ENCODE measurements at regions not wholly inside any gene's neighbourhood (a gene's known extent, or its start where the extent isn't known, plus 50 kb on each side); places are given as distances from the start of the nearest gene placed in this dataset.

- intact Hi-C loops (cut with micrococcal nuclease; ENCODE audit: unreplicated experiment) = no loop called here
- no TSS peak for BruUV-seq (replicated peaks)
- Histone ChIP-seq H3K4me1 (ENCODE audit: insufficient read depth, low read length, poor library complexity, severe bottlenecking) (peaks cover 12% of the 10 kb centered on the region), H3K27ac (ENCODE audit: low read depth, low read length, poor library complexity, severe bottlenecking) (no peak overlapping the region), H3K9me3 (ENCODE audit: low read length) (peaks cover 3% of the 10 kb centered on the region; the same call in 1 of the 2 replicates), H3K4me2 (ENCODE audit: low read length) (peak overlapping the region; percentile 26; the same call in 1 of the 2 replicates), H3K36me3 (ENCODE audit: insufficient read depth, low read length) (no peaks in the 10 kb centered on the region), H3K79me2 (ENCODE audit: insufficient read depth, low read depth, low read length) (no peaks in the 10 kb centered on the region), H4K20me1 (ENCODE audit: insufficient read depth, low read length) (no peaks in the 10 kb centered on the region), H3K9me2 (ENCODE audit: insufficient read depth, low read length) (no peaks in the 10 kb centered on the region), H3K4me3 (ENCODE audit: low read depth, low read length, poor library complexity, severe bottlenecking) (no peak overlapping the region), H2AFZ (ENCODE audit: low read length) (peak overlapping the region; percentile 95)
- TF ChIP-seq, protein P1, sequence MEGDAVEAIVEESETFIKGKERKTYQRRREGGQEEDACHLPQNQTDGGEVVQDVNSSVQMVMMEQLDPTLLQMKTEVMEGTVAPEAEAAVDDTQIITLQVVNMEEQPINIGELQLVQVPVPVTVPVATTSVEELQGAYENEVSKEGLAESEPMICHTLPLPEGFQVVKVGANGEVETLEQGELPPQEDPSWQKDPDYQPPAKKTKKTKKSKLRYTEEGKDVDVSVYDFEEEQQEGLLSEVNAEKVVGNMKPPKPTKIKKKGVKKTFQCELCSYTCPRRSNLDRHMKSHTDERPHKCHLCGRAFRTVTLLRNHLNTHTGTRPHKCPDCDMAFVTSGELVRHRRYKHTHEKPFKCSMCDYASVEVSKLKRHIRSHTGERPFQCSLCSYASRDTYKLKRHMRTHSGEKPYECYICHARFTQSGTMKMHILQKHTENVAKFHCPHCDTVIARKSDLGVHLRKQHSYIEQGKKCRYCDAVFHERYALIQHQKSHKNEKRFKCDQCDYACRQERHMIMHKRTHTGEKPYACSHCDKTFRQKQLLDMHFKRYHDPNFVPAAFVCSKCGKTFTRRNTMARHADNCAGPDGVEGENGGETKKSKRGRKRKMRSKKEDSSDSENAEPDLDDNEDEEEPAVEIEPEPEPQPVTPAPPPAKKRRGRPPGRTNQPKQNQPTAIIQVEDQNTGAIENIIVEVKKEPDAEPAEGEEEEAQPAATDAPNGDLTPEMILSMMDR (conservative IDR thresholded peaks at IDR 0.05; ENCODE audit: low read length) = peak; percentile 40; the same call in 1 of the 2 replicates
- no peak for TF ChIP-seq EZH2phosphoT487 (IDR thresholded peaks at IDR 0.05; ENCODE audit: borderline replicate concordance, low read depth, low read length)
- POLR2A ChIA-PET = interaction anchor here (0.6 kb wide), 1 partner anchor 19 kb away, joined by 4 read pairs; no protein-coding TSS in a partner anchor
- CTCF ChIA-PET (ENCODE audit: unreplicated experiment) = interaction anchor here (1.0 kb wide), 1 partner anchor 831 kb away, joined by 3 read pairs; no protein-coding TSS in a partner anchor
- peak; percentile 84 for DNase-seq (ENCODE audit: low spot score)
Observed at GRCh38 chr18:24964216-24964615, 387.8 kb downstream of the ZNF521 start.

DNA sequence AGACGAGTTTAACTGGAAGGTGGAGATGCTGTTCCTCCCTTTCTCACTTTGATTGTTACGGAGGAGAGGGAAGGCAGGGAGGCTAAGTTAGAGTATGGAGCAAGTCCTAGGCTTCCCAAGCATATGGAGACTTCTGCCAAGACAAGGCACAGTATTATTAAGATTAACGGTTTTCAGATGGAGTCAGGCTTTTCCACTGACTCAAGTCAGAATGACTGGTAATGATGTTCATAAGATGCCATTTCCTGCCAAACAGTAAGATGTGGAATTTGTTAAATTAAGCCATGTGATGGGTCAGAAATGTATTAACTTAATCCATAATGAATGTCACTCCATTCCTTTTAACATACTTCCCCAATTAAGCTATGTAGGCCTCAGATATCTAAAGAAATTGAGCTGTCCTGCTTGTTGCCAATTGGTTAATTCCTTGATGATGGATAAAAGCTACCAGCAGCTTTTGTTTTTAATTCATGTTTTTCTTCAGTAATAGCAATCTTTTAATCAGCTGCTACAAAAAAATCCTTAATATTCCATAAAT, 383.7 kb downstream of the ZNF521 start:
- CTCF ChIA-PET (ENCODE audit: unreplicated experiment) = no interaction called here
- H3K79me2 ChIP-seq (ENCODE audit: insufficient read depth, low read depth, low read length) = no peaks in the 10 kb centered on the region
- H3K9me2 ChIP-seq (ENCODE audit: insufficient read depth, low read length) = no peaks in the 10 kb centered on the region
- no peak overlapping the region for H3K4me3 ChIP-seq (ENCODE audit: low read depth, low read length, poor library complexity, severe bottlenecking)
- no peak for TF ChIP-seq EZH2phosphoT487 (IDR thresholded peaks at IDR 0.05; ENCODE audit: borderline replicate concordance, low read depth, low read length)
- TF ChIP-seq, protein P1 (conservative IDR thresholded peaks at IDR 0.05; ENCODE audit: low read length) = no peak
- POLR2A ChIA-PET = no interaction called here
- H3K4me2 ChIP-seq (ENCODE audit: low read length) = no peak overlapping the region
- H3K36me3 ChIP-seq (ENCODE audit: insufficient read depth, low read length) = no peaks in the 10 kb centered on the region
- H3K4me1 ChIP-seq (ENCODE audit: insufficient read depth, low read length, poor library complexity, severe bottlenecking) = peaks cover 12% of the 10 kb centered on the region
- H3K27ac ChIP-seq (ENCODE audit: low read depth, low read length, poor library complexity, severe bottlenecking) = no peak overlapping the region
- DNase-seq (ENCODE audit: low spot score) = no peak
- no peak overlapping the region for H2AFZ ChIP-seq (ENCODE audit: low read length)
- peaks cover 3% of the 10 kb centered on the region; the same call in 1 of the 2 replicates for H3K9me3 ChIP-seq (ENCODE audit: low read length)
- intact Hi-C loops (cut with micrococcal nuclease; ENCODE audit: unreplicated experiment) = no loop called here
- H4K20me1 ChIP-seq (ENCODE audit: insufficient read depth, low read length) = no peaks in the 10 kb centered on the region
- no TSS peak for BruUV-seq (replicated peaks)

DNA sequence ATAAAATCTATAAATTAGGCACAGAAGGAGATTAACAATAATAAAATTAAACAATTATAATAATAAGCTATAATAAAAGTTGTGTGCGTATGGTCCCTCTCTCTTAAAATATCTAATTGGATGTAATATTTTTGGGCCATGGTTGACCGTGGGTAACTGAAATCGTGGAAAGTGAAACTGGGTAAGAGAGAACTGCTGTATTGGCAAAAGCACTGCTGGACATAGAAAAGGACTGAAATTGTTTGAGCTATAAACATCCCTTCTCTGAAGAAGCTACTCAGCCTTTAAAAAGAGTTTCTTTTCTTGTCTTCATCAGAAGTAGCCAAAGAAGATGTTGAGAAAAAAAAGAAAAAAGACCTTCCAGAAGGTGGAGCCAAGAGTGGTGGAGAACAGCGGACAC, 379.4 kb downstream of the ZNF521 start:
- TF ChIP-seq, protein P1 (conservative IDR thresholded peaks at IDR 0.05; ENCODE audit: low read length) = no peak
- no peak for TF ChIP-seq EZH2phosphoT487 (IDR thresholded peaks at IDR 0.05; ENCODE audit: borderline replicate concordance, low read depth, low read length)
- Histone ChIP-seq H3K36me3 (ENCODE audit: insufficient read depth, low read length) (no peaks in the 10 kb centered on the region), H2AFZ (ENCODE audit: low read length) (no peak overlapping the region), H3K27ac (ENCODE audit: low read depth, low read length, poor library complexity, severe bottlenecking) (no peak overlapping the region), H3K9me2 (ENCODE audit: insufficient read depth, low read length) (no peaks in the 10 kb centered on the region), H4K20me1 (ENCODE audit: insufficient read depth, low read length) (no peaks in the 10 kb centered on the region), H3K4me2 (ENCODE audit: low read length) (no peak overlapping the region), H3K4me1 (ENCODE audit: insufficient read depth, low read length, poor library complexity, severe bottlenecking) (no peaks in the 10 kb centered on the region), H3K9me3 (ENCODE audit: low read length) (no peaks in the 10 kb centered on the region), H3K4me3 (ENCODE audit: low read depth, low read length, poor library complexity, severe bottlenecking) (no peak overlapping the region), H3K79me2 (ENCODE audit: insufficient read depth, low read depth, low read length) (no peaks in the 10 kb centered on the region)
- no peak for DNase-seq (ENCODE audit: low spot score)
- intact Hi-C loops (cut with micrococcal nuclease; ENCODE audit: unreplicated experiment) = no loop called here
- no TSS peak for BruUV-seq (replicated peaks)
- ChIA-PET POLR2A (no interaction called here), CTCF (ENCODE audit: unreplicated experiment) (no interaction called here)

Data from OCI-LY7 (cell line).